Esophagus muscularis mucosa (tissue), 4 donors: ENCODE measurements at regions not wholly inside any gene's neighbourhood (a gene's known extent, or its start where the extent isn't known, plus 50 kb on each side); places are given as distances from the start of the nearest gene placed in this dataset.

Source experiments
- EP300 ChIP-seq: sonication (generic); formaldehyde crosslinking; IDR thresholded peaks from one replicate; pipeline ENCODE4 v1.6.1; 2017; ENCODE audit warnings: antibody characterized with exemption
- POLR2A ChIP-seq: fragments of 450-650 bp; IDR thresholded peaks from one replicate; pipeline ENCODE4 v1.6.1; 2017; ENCODE audit warnings: antibody characterized with exemption, moderate library complexity, mild to moderate bottlenecking, low read depth
- POLR2AphosphoS5 ChIP-seq, 2 donors: sonication (generic); formaldehyde crosslinking; IDR thresholded peaks; one replicate each; pipeline ENCODE4 v1.6.1; 2017; ENCODE audit warnings: antibody characterized with exemption in 2 of 2
- TF ChIP-seq, protein P1 (sequence below), 3 experiments: fragments of 200-600 bp in 2 of 3; fragments of 450-650 bp in 1 of 3; sonication (generic) in 2 of 3; IDR thresholded peaks; one replicate each; pipeline ENCODE4 v1.5.1; 2017 to 2019; ENCODE audit warnings: antibody characterized with exemption in 3 of 3, mild to moderate bottlenecking in 2 of 3, moderate library complexity in 1 of 3

DNA sequence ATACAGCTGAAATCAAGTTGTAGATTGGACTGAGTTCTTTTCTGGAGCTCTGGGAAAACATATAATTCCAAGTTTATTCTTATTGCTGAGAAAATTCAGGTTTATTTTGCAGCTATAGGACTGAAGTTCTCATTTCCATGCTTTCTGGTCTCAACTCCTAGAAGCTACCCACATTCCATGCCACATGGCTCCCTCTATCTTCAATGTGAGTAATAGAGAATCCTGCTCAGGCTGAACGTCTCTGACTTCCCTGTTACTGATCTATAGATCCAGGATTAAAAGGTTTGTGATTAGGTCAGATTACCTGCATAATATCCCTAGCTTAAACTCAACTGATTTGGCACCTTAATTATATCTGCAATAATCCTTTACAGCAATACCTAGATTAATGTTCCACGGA, 453.8 kb upstream of the MC4R start:
- TF ChIP-seq POLR2AphosphoS5 (IDR thresholded peaks at IDR 0.05) (no peak), POLR2A (no peak), EP300 (no peak)
- TF ChIP-seq, protein P1, sequence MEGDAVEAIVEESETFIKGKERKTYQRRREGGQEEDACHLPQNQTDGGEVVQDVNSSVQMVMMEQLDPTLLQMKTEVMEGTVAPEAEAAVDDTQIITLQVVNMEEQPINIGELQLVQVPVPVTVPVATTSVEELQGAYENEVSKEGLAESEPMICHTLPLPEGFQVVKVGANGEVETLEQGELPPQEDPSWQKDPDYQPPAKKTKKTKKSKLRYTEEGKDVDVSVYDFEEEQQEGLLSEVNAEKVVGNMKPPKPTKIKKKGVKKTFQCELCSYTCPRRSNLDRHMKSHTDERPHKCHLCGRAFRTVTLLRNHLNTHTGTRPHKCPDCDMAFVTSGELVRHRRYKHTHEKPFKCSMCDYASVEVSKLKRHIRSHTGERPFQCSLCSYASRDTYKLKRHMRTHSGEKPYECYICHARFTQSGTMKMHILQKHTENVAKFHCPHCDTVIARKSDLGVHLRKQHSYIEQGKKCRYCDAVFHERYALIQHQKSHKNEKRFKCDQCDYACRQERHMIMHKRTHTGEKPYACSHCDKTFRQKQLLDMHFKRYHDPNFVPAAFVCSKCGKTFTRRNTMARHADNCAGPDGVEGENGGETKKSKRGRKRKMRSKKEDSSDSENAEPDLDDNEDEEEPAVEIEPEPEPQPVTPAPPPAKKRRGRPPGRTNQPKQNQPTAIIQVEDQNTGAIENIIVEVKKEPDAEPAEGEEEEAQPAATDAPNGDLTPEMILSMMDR (IDR thresholded peaks at IDR 0.05): no peak
